Panc1 (cell line): ENCODE measurements at regions not wholly inside any gene's neighbourhood (a gene's known extent, or its start where the extent isn't known, plus 50 kb on each side); places are given as distances from the start of the nearest gene placed in this dataset.

Experiments
- POLR2AphosphoS5 ChIP-seq: IDR thresholded peaks from 2 replicates; pipeline ENCODE4 v1.6.1; 2012; ENCODE audit warnings: mild to moderate bottlenecking, low read depth, low read length, moderate library complexity
- SIN3A ChIP-seq: IDR thresholded peaks from 2 replicates; pipeline ENCODE4 v1.6.1; 2012; ENCODE audit warnings: low read depth, mild to moderate bottlenecking, low read length, moderate library complexity, borderline replicate concordance; ENCODE audit not compliant: insufficient read depth
- TF ChIP-seq, protein P1 (sequence below): fragments of 450-650 bp; IDR thresholded peaks from 2 replicates; pipeline ENCODE4 v1.5.1; 2017; ENCODE audit warnings: mild to moderate bottlenecking
- TF ChIP-seq, protein P2 (sequence below), 2 experiments: IDR thresholded peaks; 2 replicates each; pipeline ENCODE4 v1.6.1; 2011 to 2012; ENCODE audit warnings: low read depth in 2 of 2, control low read depth in 1 of 2, low read length in 1 of 2, mild to moderate bottlenecking in 1 of 2, moderate library complexity in 1 of 2; ENCODE audit not compliant: insufficient read depth in 1 of 2

DNA sequence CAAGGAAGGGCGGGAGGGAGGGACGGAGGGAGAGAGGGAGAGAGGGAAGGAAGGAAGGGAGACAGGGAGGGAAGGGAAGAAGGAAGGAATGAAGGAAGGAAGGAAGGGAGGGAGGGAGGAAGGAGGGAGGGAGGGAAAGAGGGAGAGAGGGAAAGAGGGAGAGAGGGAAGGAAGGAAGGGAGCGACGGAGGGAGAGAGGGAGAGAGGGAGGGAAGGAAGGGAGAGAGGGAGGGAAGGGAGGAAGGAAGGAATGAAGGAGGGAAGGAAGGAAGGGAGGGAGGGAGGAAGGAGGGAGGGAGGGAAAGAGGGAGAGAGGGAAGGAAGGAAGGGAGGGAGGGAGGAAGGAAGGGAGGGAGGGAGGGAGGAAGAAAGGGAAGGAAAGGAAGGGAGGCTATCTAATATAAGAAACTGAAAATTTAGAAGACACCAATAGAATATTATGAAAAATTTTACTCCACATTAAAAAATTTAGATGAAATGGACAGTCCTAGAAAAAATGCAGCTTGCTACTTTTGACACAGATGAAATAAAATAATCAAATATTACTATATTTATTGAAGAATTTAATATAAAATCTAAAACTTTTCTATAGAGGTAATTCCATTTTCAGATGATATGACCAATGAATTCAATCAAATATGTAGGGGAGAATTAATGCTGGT is 280.3 kb upstream of the SLITRK3 start:
- TF ChIP-seq, protein P1, sequence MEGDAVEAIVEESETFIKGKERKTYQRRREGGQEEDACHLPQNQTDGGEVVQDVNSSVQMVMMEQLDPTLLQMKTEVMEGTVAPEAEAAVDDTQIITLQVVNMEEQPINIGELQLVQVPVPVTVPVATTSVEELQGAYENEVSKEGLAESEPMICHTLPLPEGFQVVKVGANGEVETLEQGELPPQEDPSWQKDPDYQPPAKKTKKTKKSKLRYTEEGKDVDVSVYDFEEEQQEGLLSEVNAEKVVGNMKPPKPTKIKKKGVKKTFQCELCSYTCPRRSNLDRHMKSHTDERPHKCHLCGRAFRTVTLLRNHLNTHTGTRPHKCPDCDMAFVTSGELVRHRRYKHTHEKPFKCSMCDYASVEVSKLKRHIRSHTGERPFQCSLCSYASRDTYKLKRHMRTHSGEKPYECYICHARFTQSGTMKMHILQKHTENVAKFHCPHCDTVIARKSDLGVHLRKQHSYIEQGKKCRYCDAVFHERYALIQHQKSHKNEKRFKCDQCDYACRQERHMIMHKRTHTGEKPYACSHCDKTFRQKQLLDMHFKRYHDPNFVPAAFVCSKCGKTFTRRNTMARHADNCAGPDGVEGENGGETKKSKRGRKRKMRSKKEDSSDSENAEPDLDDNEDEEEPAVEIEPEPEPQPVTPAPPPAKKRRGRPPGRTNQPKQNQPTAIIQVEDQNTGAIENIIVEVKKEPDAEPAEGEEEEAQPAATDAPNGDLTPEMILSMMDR, result no peak
- TF ChIP-seq SIN3A (no peak), POLR2AphosphoS5 (no peak)
- TF ChIP-seq, protein P2, sequence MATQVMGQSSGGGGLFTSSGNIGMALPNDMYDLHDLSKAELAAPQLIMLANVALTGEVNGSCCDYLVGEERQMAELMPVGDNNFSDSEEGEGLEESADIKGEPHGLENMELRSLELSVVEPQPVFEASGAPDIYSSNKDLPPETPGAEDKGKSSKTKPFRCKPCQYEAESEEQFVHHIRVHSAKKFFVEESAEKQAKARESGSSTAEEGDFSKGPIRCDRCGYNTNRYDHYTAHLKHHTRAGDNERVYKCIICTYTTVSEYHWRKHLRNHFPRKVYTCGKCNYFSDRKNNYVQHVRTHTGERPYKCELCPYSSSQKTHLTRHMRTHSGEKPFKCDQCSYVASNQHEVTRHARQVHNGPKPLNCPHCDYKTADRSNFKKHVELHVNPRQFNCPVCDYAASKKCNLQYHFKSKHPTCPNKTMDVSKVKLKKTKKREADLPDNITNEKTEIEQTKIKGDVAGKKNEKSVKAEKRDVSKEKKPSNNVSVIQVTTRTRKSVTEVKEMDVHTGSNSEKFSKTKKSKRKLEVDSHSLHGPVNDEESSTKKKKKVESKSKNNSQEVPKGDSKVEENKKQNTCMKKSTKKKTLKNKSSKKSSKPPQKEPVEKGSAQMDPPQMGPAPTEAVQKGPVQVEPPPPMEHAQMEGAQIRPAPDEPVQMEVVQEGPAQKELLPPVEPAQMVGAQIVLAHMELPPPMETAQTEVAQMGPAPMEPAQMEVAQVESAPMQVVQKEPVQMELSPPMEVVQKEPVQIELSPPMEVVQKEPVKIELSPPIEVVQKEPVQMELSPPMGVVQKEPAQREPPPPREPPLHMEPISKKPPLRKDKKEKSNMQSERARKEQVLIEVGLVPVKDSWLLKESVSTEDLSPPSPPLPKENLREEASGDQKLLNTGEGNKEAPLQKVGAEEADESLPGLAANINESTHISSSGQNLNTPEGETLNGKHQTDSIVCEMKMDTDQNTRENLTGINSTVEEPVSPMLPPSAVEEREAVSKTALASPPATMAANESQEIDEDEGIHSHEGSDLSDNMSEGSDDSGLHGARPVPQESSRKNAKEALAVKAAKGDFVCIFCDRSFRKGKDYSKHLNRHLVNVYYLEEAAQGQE (IDR thresholded peaks at IDR 0.05; ENCODE audit: insufficient read depth in 1 of 2, low read depth in 2 of 2, low read length in 1 of 2), result no peak
